B cell (primary cell): ENCODE measurements at regions not wholly inside any gene's neighbourhood (a gene's known extent, or its start where the extent isn't known, plus 50 kb on each side); places are given as distances from the start of the nearest gene placed in this dataset.

Source experiments
- ATAC-seq: fragments of 200-7000 bp; cut with Tn5 transposase; one replicate; pipeline ENCODE4 v1.10.0; 2021; ENCODE audit warnings: low read depth, mild to moderate bottlenecking, moderate number of reproducible peaks, moderate library complexity
- CTCF ChIA-PET: fragments of 350-600 bp; sonication (Branson Sonifier 250); formaldehyde crosslinking; loops from one replicate; lab custom pipeline; 2021; ENCODE audit warnings: antibody characterized with exemption, inconsistent platforms; lab: Charles Lee
- POLR2A ChIA-PET: fragments of 350-600 bp; sonication (Branson Sonifier 250); formaldehyde crosslinking; loops from one replicate; lab custom pipeline; 2021; ENCODE audit warnings: antibody characterized with exemption; lab: Charles Lee
- DNase-seq: peaks from one replicate; pipeline ENCODE4 v3.0.0; 2013
- H2AFZ ChIP-seq: 2 replicates; pipeline ENCODE4 v1.6.1; 2012; ENCODE audit warnings: mild to moderate bottlenecking, low read depth, low read length; ENCODE audit not compliant: insufficient read depth, poor library complexity, severe bottlenecking
- H3K27ac ChIP-seq, 2 donors: 1 replicate in 1 of 2; 2 replicates in 1 of 2; pipeline ENCODE4 v1.5.1; 2012 to 2013; ENCODE audit warnings: low read length in 2 of 2, mild to moderate bottlenecking in 2 of 2, moderate library complexity in 1 of 2
- H3K27me3 ChIP-seq, 4 experiments: fragments of 200-600 bp in 1 of 4; sonication (generic) in 1 of 4; replicated peaks in 1 of 4; 1 replicate in 2 of 4; 2 replicates in 2 of 4; pipeline versions ENCODE4 v1.6.1 to v1.7.0; 2013 to 2016; ENCODE audit warnings: low read length in 3 of 4, mild to moderate bottlenecking in 2 of 4, mixed read lengths in 1 of 4, moderate library complexity in 1 of 4; ENCODE audit not compliant: insufficient read depth in 4 of 4, control insufficient read depth in 3 of 4; ENCODE audit errors: control extremely low read depth in 1 of 4
- H3K36me3 ChIP-seq, 2 experiments: replicated peaks in 1 of 2; 1 replicate in 1 of 2; 2 replicates in 1 of 2; pipeline versions ENCODE4 v1.6.1 to v1.7.1; 2013; ENCODE audit warnings: low read length in 1 of 2; ENCODE audit not compliant: insufficient read depth in 2 of 2, control insufficient read depth in 1 of 2; ENCODE audit errors: control extremely low read depth in 1 of 2, extremely low read depth in 1 of 2
- H3K4me1 ChIP-seq, 2 donors: fragments of 200-600 bp in 1 of 2; sonication (generic) in 1 of 2; 1 replicate in 1 of 2; 2 replicates in 1 of 2; pipeline versions ENCODE4 v1.5.1 to v1.6.1; 2013 to 2017; ENCODE audit warnings: low read length in 2 of 2; ENCODE audit not compliant: control insufficient read depth in 2 of 2, insufficient read depth in 2 of 2
- H3K4me2 ChIP-seq: replicated peaks from 2 replicates; pipeline ENCODE3; 2012; ENCODE audit warnings: mild to moderate bottlenecking, low read depth, low read length; ENCODE audit not compliant: poor library complexity, severe bottlenecking
- H3K4me3 ChIP-seq, 5 experiments: fragments of 200-600 bp in 1 of 5; sonication (generic) in 1 of 5; 1 replicate in 3 of 5; 2 replicates in 2 of 5; pipeline versions ENCODE4 v1.5.1 to v1.7.0; 2011 to 2016; ENCODE audit warnings: low read length in 4 of 5, mild to moderate bottlenecking in 4 of 5, low read depth in 2 of 5, control low read depth in 1 of 5, moderate library complexity in 1 of 5; ENCODE audit not compliant: insufficient read depth in 1 of 5; ENCODE audit errors: control extremely low read depth in 1 of 5, extremely low read depth in 1 of 5
- H3K79me2 ChIP-seq: fragments of 200-600 bp; sonication (generic); one replicate; pipeline ENCODE4 v1.6.0; 2016; ENCODE audit warnings: low read length; ENCODE audit not compliant: control insufficient read depth, insufficient read depth
- H3K9ac ChIP-seq: fragments of 200-600 bp; sonication (generic); 2 replicates; pipeline ENCODE4 v1.6.1; 2017; ENCODE audit warnings: mild to moderate bottlenecking, low read length, moderate library complexity
- H3K9me3 ChIP-seq, 3 donors: one replicate each; pipeline versions ENCODE4 v1.6.1 to v1.7.1; 2013; ENCODE audit warnings: low read length in 2 of 3; ENCODE audit not compliant: control insufficient read depth in 2 of 3, insufficient read depth in 1 of 3; ENCODE audit errors: control extremely low read depth in 1 of 3
- H4K20me1 ChIP-seq: 2 replicates; pipeline ENCODE4 v1.6.0; 2012; ENCODE audit warnings: mild to moderate bottlenecking, low read length; ENCODE audit not compliant: insufficient read depth, control insufficient read depth, poor library complexity, severe bottlenecking
- H3K27ac Mint-ChIP-seq: one replicate; pipeline ENCODE4 v1.8.0; 2021; ENCODE audit warnings: mixed read lengths
- H3K27me3 Mint-ChIP-seq: one replicate; pipeline ENCODE4 v1.8.0; 2021; ENCODE audit warnings: mixed read lengths
- H3K4me1 Mint-ChIP-seq: one replicate; pipeline ENCODE4 v1.8.0; 2021; ENCODE audit warnings: mixed read lengths
- H3K4me3 Mint-ChIP-seq: one replicate; pipeline ENCODE4 v1.8.0; 2021; ENCODE audit warnings: mixed read lengths
- H3K9me3 Mint-ChIP-seq: one replicate; pipeline ENCODE4 v1.8.0; 2022; ENCODE audit warnings: mixed read lengths; ENCODE audit not compliant: insufficient read depth
- EZH2 ChIP-seq: IDR thresholded peaks from 2 replicates; pipeline ENCODE4 v1.6.1; 2012; ENCODE audit warnings: borderline replicate concordance, low read depth, mild to moderate bottlenecking, moderate library complexity, low read length; ENCODE audit not compliant: insufficient read depth, poor library complexity, severe bottlenecking
- WGBS: methylation state at CpG from one replicate; pipeline ENCODE4 v1.1.5; 2013; ENCODE audit warnings: missing lambda C conversion rate; ENCODE audit not compliant: insufficient coverage; 5-methylcytosine and 5-hydroxymethylcytosine counted together
- intact Hi-C: fragments of 100-400 bp; cut with micrococcal nuclease; formaldehyde crosslinking; loops from one replicate; pipeline ENCODE4 v1.10.0; 2022
- TF ChIP-seq, protein P1 (sequence below): fragments of 200-600 bp; IDR thresholded peaks from one replicate; pipeline ENCODE4 v1.8.0; 2022; ENCODE audit warnings: antibody characterized with exemption, mild to moderate bottlenecking

DNA sequence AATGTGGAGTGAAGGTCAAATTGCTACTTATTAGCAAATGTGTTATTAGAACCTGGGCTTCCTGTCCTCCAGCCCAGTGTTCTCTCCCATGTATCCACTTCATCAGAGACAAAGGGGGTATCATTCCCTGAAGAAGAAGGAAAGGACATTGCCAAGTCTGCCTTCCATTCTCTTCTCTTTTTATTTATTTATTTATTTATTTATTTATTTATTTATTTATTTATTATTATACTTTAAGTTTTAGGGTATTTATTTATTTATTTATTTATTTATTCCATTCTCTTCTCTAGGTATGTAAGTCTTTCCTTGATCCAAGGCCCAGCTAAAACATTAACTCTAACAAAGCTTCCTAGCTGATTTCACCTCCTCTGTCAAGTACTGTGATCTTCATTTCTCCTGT, 277.8 kb upstream of the DNAJC19 start:
- Mint-ChIP-seq H3K27ac (no peak overlapping the region), H3K9me3 (no peaks in the 10 kb centered on the region), H3K4me3 (no peak overlapping the region), H3K4me1 (no peaks in the 10 kb centered on the region), H3K27me3 (peaks cover 11% of the 10 kb centered on the region)
- no peak for DNase-seq
- no peak overlapping the region for H3K4me2 ChIP-seq
- CTCF ChIA-PET: interaction anchor here (1.0 kb wide), 2 partner anchors 11 to 18 kb away, joined by 3 read pairs; no protein-coding TSS in a partner anchor
- no peaks in the 10 kb centered on the region for H3K27me3 ChIP-seq
- no peaks in the 10 kb centered on the region for H4K20me1 ChIP-seq
- TF ChIP-seq, protein P1, sequence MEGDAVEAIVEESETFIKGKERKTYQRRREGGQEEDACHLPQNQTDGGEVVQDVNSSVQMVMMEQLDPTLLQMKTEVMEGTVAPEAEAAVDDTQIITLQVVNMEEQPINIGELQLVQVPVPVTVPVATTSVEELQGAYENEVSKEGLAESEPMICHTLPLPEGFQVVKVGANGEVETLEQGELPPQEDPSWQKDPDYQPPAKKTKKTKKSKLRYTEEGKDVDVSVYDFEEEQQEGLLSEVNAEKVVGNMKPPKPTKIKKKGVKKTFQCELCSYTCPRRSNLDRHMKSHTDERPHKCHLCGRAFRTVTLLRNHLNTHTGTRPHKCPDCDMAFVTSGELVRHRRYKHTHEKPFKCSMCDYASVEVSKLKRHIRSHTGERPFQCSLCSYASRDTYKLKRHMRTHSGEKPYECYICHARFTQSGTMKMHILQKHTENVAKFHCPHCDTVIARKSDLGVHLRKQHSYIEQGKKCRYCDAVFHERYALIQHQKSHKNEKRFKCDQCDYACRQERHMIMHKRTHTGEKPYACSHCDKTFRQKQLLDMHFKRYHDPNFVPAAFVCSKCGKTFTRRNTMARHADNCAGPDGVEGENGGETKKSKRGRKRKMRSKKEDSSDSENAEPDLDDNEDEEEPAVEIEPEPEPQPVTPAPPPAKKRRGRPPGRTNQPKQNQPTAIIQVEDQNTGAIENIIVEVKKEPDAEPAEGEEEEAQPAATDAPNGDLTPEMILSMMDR: no peak
- no peak for TF ChIP-seq EZH2
- no peak overlapping the region for H3K27ac ChIP-seq
- H3K4me1 ChIP-seq: no peaks in the 10 kb centered on the region
- no peak overlapping the region for H2AFZ ChIP-seq
- intact Hi-C loops: no loop called here
- H3K79me2 ChIP-seq: no peaks in the 10 kb centered on the region
- no peak for ATAC-seq
- POLR2A ChIA-PET: no interaction called here
- H3K9ac ChIP-seq: no peak overlapping the region
- peaks cover 0 to 1% (median 0%) of the 10 kb centered on the region in 3 donors for H3K9me3 ChIP-seq
- H3K4me3 ChIP-seq: no peak overlapping the region
- no peaks in the 10 kb centered on the region for H3K36me3 ChIP-seq

- intact Hi-C loops: no loop called here
- TF ChIP-seq, protein P1: no peak
- no peak for TF ChIP-seq EZH2
- Mint-ChIP-seq H3K4me1 (no peaks in the 10 kb centered on the region), H3K27me3 (peaks cover 11% of the 10 kb centered on the region), H3K4me3 (peak overlapping the region; percentile 47), H3K27ac (no peak overlapping the region), H3K9me3 (peaks cover 4% of the 10 kb centered on the region)
- Histone ChIP-seq H3K79me2 (no peaks in the 10 kb centered on the region), H4K20me1 (no peaks in the 10 kb centered on the region), H3K27ac (no peak overlapping the region), H3K27me3 (no peaks in the 10 kb centered on the region), H3K4me3 (peak overlapping the region in 3 of 5 experiments; percentile 2 to 43 (median 29)), H2AFZ (peak overlapping the region; percentile 47), H3K9me3 (peaks cover 0 to 1% (median 0%) of the 10 kb centered on the region in 3 donors), H3K4me2 (peak overlapping the region; percentile 50), H3K4me1 (no peaks in the 10 kb centered on the region), H3K9ac (peak overlapping the region; percentile 49), H3K36me3 (no peaks in the 10 kb centered on the region)
- DNase-seq (no peak), ATAC-seq (no peak)
- CTCF ChIA-PET: no interaction called here
- WGBS: 40% methylated on average over 2 of the region's 4 CpGs
- POLR2A ChIA-PET: no interaction called here
Observed at GRCh38 chr3:181265750-181266333, 276.3 kb upstream of the DNAJC19 start.
